ENCODE measurements at regions not wholly inside any gene's neighbourhood (a gene's known extent, or its start where the extent isn't known, plus 50 kb on each side); places are given as distances from the start of the nearest gene placed in this dataset.

DNA sequence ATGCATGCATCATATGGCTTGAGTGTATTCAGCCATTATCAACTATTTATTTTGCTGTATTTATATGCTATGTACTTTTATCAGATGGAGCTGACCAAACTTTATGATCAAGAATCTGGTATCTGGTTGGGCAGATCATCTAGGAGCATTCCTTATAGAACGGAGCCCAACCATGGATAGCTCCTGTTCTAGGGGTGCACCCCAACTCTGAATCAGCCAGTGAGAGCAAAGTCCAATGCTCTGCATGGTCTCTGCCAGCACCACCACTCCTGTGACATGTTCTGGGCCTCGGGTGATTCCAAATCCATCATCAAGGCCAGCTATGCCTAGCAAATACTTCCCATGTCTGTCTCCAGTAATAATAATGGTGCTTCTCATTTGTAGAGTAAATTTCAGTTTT is 517.5 kb downstream of the AGTPBP1 start:
- TF ChIP-seq, protein P1, sequence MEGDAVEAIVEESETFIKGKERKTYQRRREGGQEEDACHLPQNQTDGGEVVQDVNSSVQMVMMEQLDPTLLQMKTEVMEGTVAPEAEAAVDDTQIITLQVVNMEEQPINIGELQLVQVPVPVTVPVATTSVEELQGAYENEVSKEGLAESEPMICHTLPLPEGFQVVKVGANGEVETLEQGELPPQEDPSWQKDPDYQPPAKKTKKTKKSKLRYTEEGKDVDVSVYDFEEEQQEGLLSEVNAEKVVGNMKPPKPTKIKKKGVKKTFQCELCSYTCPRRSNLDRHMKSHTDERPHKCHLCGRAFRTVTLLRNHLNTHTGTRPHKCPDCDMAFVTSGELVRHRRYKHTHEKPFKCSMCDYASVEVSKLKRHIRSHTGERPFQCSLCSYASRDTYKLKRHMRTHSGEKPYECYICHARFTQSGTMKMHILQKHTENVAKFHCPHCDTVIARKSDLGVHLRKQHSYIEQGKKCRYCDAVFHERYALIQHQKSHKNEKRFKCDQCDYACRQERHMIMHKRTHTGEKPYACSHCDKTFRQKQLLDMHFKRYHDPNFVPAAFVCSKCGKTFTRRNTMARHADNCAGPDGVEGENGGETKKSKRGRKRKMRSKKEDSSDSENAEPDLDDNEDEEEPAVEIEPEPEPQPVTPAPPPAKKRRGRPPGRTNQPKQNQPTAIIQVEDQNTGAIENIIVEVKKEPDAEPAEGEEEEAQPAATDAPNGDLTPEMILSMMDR (IDR thresholded peaks at IDR 0.05): no peak
- no peak for TF ChIP-seq POLR2A (IDR thresholded peaks at IDR 0.05)
- no peak for DNase-seq

DNA sequence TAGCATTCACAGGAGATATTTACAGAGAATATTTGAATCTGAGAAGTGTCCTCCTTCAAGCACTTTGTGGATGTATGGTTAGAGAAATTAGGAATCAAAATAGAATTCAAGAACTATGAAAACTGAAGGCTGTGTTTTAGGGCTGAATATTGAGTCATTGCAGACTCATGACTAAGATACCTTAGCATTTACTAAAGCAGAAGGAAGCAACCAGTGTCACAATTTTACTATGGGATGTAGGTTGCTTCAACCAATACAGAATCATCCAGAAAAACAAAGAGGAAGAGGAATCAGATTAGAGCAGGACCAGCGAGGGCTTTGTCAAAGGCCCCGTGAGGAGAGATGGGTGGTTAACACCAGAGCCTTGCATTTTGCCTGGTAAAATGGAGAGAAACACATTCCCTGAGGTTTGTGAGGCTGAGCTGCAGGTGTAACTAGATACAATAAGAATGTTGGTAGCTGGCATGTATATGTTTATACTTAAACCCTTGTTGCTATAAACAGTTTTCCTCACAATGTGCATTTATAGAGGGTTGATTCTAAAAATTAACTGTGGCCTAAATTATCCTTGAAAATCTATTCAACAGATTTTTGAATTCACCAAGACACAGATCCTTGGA is 518.1 kb downstream of the AGTPBP1 start:
- H3K9me3 ChIP-seq: no peaks in the 10 kb centered on the region
- no peak overlapping the region for H3K4me3 ChIP-seq
- H3K27me3 ChIP-seq: no peaks in the 10 kb centered on the region
- no peak overlapping the region for H3K27ac ChIP-seq
- no peaks in the 10 kb centered on the region for H3K4me1 ChIP-seq
- no peak for DNase-seq
- H3K36me3 ChIP-seq: no peaks in the 10 kb centered on the region
- TF ChIP-seq, protein P1 (IDR thresholded peaks at IDR 0.05): no peak
- TF ChIP-seq POLR2A (IDR thresholded peaks at IDR 0.05): no peak

More for the DNA sequence above, 517.5 kb downstream of the AGTPBP1 start:
- no peaks in the 10 kb centered on the region for H3K4me1 ChIP-seq
- no peaks in the 10 kb centered on the region for H3K36me3 ChIP-seq
- no peak overlapping the region for H3K27ac ChIP-seq
- no peak overlapping the region for H3K4me3 ChIP-seq
- no peaks in the 10 kb centered on the region for H3K27me3 ChIP-seq
- no peaks in the 10 kb centered on the region for H3K9me3 ChIP-seq

DNA sequence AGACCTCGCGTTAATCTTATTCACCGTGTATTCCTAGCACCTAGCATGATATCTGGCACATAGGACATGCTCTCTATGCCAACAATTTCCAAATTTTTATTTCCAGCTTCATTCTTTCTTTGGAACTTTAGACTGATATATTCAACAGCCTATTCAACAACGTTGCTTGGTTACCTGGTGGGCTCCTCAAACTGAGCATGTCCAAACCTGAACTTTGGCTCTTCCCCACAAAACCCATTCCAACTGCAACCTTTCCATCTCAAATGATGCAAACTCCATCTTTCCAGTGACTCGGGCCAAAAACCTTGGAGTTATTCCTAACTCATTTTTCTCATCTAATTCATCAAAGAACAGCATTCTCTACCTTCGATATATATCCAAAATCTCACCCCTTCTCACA is 525.2 kb downstream of the AGTPBP1 start:
- no peaks in the 10 kb centered on the region for H3K9me3 ChIP-seq
- TF ChIP-seq, protein P1 (IDR thresholded peaks at IDR 0.05): no peak
- TF ChIP-seq POLR2A (IDR thresholded peaks at IDR 0.05): no peak
- DNase-seq: no peak
- H3K4me1 ChIP-seq: no peaks in the 10 kb centered on the region
- no peak overlapping the region for H3K27ac ChIP-seq
- H3K36me3 ChIP-seq: no peaks in the 10 kb centered on the region
- no peaks in the 10 kb centered on the region for H3K27me3 ChIP-seq
- no peak overlapping the region for H3K4me3 ChIP-seq

DNA sequence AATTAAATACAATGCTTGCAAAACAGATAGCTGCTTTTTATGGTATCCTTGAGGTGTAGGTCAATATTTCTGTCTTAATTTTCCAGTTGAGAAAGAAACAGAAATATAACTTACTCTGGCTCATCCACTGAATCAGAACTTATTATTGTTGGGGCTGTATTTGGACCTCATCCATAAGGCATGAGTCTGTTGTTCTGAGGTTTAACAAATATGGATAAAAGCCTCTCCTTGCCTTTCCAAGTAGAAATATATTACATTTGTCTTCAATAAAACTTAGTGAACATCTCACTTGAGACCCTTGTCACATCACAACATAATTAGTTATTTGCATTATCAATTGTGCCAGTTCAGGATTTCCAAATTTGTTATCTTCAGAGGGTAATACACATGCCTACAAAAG is 525.8 kb downstream of the AGTPBP1 start:
- H3K4me1 ChIP-seq: no peaks in the 10 kb centered on the region
- no peak for TF ChIP-seq POLR2A (IDR thresholded peaks at IDR 0.05)
- TF ChIP-seq, protein P1 (IDR thresholded peaks at IDR 0.05): no peak
- no peaks in the 10 kb centered on the region for H3K9me3 ChIP-seq
- H3K27ac ChIP-seq: no peak overlapping the region
- DNase-seq: no peak
- no peaks in the 10 kb centered on the region for H3K36me3 ChIP-seq
- H3K4me3 ChIP-seq: no peak overlapping the region
- no peaks in the 10 kb centered on the region for H3K27me3 ChIP-seq

DNA sequence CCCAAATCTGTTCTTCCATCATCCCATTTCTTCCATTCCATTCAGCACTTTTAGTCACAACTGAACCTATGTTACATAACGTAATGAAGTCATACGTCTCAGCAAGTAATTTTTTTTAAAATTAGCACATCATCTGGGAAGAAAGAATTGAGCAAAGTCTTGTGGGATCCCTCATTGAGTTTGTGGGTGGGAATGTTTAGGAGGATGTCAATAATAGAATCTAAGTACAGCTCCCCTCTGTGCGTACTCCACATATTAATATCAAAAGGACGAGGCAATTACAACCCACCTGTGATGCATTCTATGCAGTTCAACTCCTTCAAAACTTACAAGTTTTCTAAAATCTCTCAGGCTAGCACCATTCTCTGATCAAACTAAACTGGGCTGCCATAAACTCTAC is 526.3 kb downstream of the AGTPBP1 start:
- no peaks in the 10 kb centered on the region for H3K4me1 ChIP-seq
- no peaks in the 10 kb centered on the region for H3K27me3 ChIP-seq
- no peaks in the 10 kb centered on the region for H3K36me3 ChIP-seq
- TF ChIP-seq POLR2A (IDR thresholded peaks at IDR 0.05): no peak
- TF ChIP-seq, protein P1 (IDR thresholded peaks at IDR 0.05): no peak
- no peak overlapping the region for H3K27ac ChIP-seq
- DNase-seq: no peak
- no peak overlapping the region for H3K4me3 ChIP-seq
- H3K9me3 ChIP-seq: no peaks in the 10 kb centered on the region
